CD14-positive monocyte (primary cell): ENCODE measurements at regions not wholly inside any gene's neighbourhood (a gene's known extent, or its start where the extent isn't known, plus 50 kb on each side); places are given as distances from the start of the nearest gene placed in this dataset.

ENCODE experiments used
- DNase-seq, 3 donors: peaks; one replicate each; pipeline ENCODE4 v3.0.0-alpha.2; 2011 to 2022
- H2AFZ ChIP-seq: 2 replicates; pipeline ENCODE4 v1.6.0; 2012; ENCODE audit warnings: mild to moderate bottlenecking, low read depth, low read length, inconsistent platforms; ENCODE audit not compliant: insufficient read depth, poor library complexity, severe bottlenecking
- H3K27ac ChIP-seq, 2 donors: 1 replicate in 1 of 2; 2 replicates in 1 of 2; pipeline ENCODE4 v1.5.1; 2012 to 2013; ENCODE audit warnings: low read length in 2 of 2, control low read depth in 1 of 2, inconsistent platforms in 1 of 2, low read depth in 1 of 2, mild to moderate bottlenecking in 1 of 2
- H3K27me3 ChIP-seq, 2 donors: one replicate each; pipeline versions ENCODE4 v1.6.0 to v1.6.1; 2011 to 2013; ENCODE audit warnings: low read length in 2 of 2; ENCODE audit not compliant: control insufficient read depth in 2 of 2, insufficient read depth in 2 of 2
- H3K36me3 ChIP-seq, 2 donors: replicated peaks in 1 of 2; 1 replicate in 1 of 2; 2 replicates in 1 of 2; pipeline versions ENCODE4 v1.5.1 to v1.6.1; 2012 to 2013; ENCODE audit warnings: low read length in 2 of 2, control low read depth in 1 of 2, inconsistent platforms in 1 of 2, mild to moderate bottlenecking in 1 of 2; ENCODE audit not compliant: insufficient read depth in 2 of 2, control insufficient read depth in 1 of 2
- H3K4me1 ChIP-seq, 2 donors: 1 replicate in 1 of 2; 2 replicates in 1 of 2; pipeline versions ENCODE4 v1.5.1 to v1.6.1; 2012 to 2013; ENCODE audit warnings: low read length in 2 of 2, control low read depth in 1 of 2, inconsistent platforms in 1 of 2, mild to moderate bottlenecking in 1 of 2, moderate library complexity in 1 of 2; ENCODE audit not compliant: insufficient read depth in 2 of 2, control insufficient read depth in 1 of 2
- H3K4me2 ChIP-seq: replicated peaks from 2 replicates; pipeline ENCODE3; 2012; ENCODE audit warnings: low read length, moderate library complexity, mild to moderate bottlenecking; ENCODE audit not compliant: poor library complexity, severe bottlenecking; ENCODE audit errors: extremely low read depth
- H3K4me3 ChIP-seq, 3 experiments: fragments of 200-600 bp in 1 of 3; sonication (generic) in 1 of 3; replicated peaks in 1 of 3; 1 replicate in 2 of 3; 2 replicates in 1 of 3; pipeline ENCODE4 v1.5.1; 2011 to 2013; ENCODE audit warnings: low read length in 3 of 3, mild to moderate bottlenecking in 3 of 3, control low read depth in 2 of 3, low read depth in 2 of 3, inconsistent platforms in 1 of 3, moderate library complexity in 1 of 3
- H3K79me2 ChIP-seq: 2 replicates; pipeline ENCODE4 v1.6.0; 2012; ENCODE audit warnings: mild to moderate bottlenecking, control low read depth, inconsistent platforms, low read length, moderate library complexity; ENCODE audit not compliant: insufficient read depth
- H3K9ac ChIP-seq: 2 replicates; pipeline ENCODE4 v1.6.0; 2017; ENCODE audit warnings: low read length, mild to moderate bottlenecking; ENCODE audit not compliant: insufficient read depth, poor library complexity, severe bottlenecking
- H3K9me3 ChIP-seq, 2 donors: replicated peaks in 1 of 2; 1 replicate in 1 of 2; 2 replicates in 1 of 2; pipeline versions ENCODE4 v1.5.1 to v1.6.1; 2012 to 2013; ENCODE audit warnings: low read length in 2 of 2, control low read depth in 1 of 2; ENCODE audit not compliant: control insufficient read depth in 1 of 2, insufficient read depth in 1 of 2
- H4K20me1 ChIP-seq: 2 replicates; pipeline ENCODE4 v1.6.0; 2012; ENCODE audit warnings: mild to moderate bottlenecking, low read length, control low read depth, moderate library complexity; ENCODE audit not compliant: insufficient read depth
- H3K27ac Mint-ChIP-seq, 7 donors: one replicate each; pipeline ENCODE4 v1.8.0; 2020; ENCODE audit warnings: mild to moderate bottlenecking in 7 of 7, mixed read lengths in 7 of 7, moderate library complexity in 6 of 7, inconsistent platforms in 2 of 7
- H3K27me3 Mint-ChIP-seq, 3 donors: one replicate each; pipeline ENCODE4 v1.8.0; 2021 to 2022; ENCODE audit warnings: low read depth in 3 of 3, mild to moderate bottlenecking in 3 of 3, mixed read lengths in 3 of 3, moderate library complexity in 3 of 3, inconsistent platforms in 1 of 3
- H3K36me3 Mint-ChIP-seq, 2 donors: one replicate each; pipeline ENCODE4 v1.8.0; 2020; ENCODE audit warnings: mixed read lengths in 2 of 2, inconsistent platforms in 1 of 2, mild to moderate bottlenecking in 1 of 2
- H3K4me1 Mint-ChIP-seq: one replicate; pipeline ENCODE4 v1.8.0; 2020; ENCODE audit warnings: mild to moderate bottlenecking, mixed read lengths
- H3K4me3 Mint-ChIP-seq, 2 donors: one replicate each; pipeline ENCODE4 v1.8.0; 2020; ENCODE audit warnings: mild to moderate bottlenecking in 2 of 2, mixed read lengths in 2 of 2, moderate library complexity in 1 of 2
- H3K9me3 Mint-ChIP-seq, 7 donors: one replicate each; pipeline ENCODE4 v1.8.0; 2020 to 2022; ENCODE audit warnings: mixed read lengths in 7 of 7, mild to moderate bottlenecking in 6 of 7, moderate library complexity in 6 of 7, inconsistent platforms in 2 of 7
- CTCF ChIP-seq: fragments of 200-600 bp; IDR thresholded peaks from one replicate; pipeline ENCODE4 v1.8.0; 2022; ENCODE audit warnings: antibody characterized with exemption, mild to moderate bottlenecking
- WGBS: methylation state at CpG from one replicate; pipeline ENCODE4 v1.1.5; 2013; ENCODE audit warnings: missing lambda C conversion rate; ENCODE audit not compliant: insufficient coverage; 5-methylcytosine and 5-hydroxymethylcytosine counted together
- intact Hi-C, 2 donors: fragments of 100-400 bp; cut with micrococcal nuclease; formaldehyde crosslinking; loops; one replicate each; pipeline versions ENCODE4 v1.15.0 to v1.15.1; 2023

DNA sequence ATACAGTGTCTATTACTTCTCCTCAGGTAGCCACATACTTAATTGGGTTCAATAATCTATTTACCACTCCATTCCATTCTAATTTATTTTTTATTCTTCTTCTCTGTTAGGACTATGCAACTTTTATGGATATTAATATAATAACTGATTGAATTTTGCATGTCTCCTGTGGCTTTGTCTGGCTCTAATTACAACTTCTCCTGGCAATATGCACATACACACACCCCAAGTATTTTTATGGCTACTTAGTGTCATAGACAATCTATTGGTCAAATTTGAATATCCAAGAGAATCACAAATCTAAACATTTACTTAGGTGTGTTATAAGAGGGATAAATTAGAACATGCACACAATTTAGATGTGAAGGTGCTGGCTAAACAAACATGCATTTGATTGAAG lies 73.1 kb downstream of the BOD1L2 start:
- TF ChIP-seq CTCF = no peak
- Histone ChIP-seq H3K4me3 (no peak overlapping the region), H2AFZ (no peak overlapping the region), H3K9ac (no peak overlapping the region), H3K27me3 (no peaks in the 10 kb centered on the region), H3K79me2 (no peaks in the 10 kb centered on the region), H3K9me3 (no peaks in the 10 kb centered on the region), H4K20me1 (no peaks in the 10 kb centered on the region), H3K4me2 (no peak overlapping the region), H3K27ac (no peak overlapping the region), H3K36me3 (no peaks in the 10 kb centered on the region), H3K4me1 (no peaks in the 10 kb centered on the region)
- H3K4me3 Mint-ChIP-seq = no peak overlapping the region
- no peak overlapping the region for H3K27ac Mint-ChIP-seq
- intact Hi-C loops = no loop called here
- no peak for DNase-seq
- peaks cover 0 to 6% (median 3%) of the 10 kb centered on the region in 7 donors for H3K9me3 Mint-ChIP-seq
- H3K27me3 Mint-ChIP-seq = peaks cover 4 to 9% (median 4%) of the 10 kb centered on the region in 3 donors
- no peaks in the 10 kb centered on the region for H3K36me3 Mint-ChIP-seq
- no peaks in the 10 kb centered on the region for H3K4me1 Mint-ChIP-seq

DNA sequence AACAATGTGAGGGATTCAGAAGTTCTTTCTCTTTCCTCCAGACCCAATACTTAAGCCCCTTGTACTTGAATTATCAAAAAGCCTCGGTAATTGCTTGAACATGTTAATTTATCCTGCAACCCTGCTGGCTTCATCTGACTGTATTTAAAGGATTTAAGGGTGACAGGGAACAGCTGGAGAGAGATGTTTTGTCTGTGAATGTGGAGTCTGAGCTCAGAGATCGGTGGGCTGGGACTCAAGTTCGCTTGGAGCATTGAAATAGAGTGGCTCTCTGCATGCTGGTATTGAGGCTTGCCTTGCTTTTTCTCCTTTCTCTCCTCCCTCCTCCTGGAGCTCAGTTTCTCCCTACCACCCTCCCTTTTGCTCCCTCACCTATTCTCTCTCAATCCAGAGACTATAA lies 73.6 kb downstream of the BOD1L2 start:
- no peak overlapping the region for H3K4me2 ChIP-seq
- no peak overlapping the region for H3K27ac Mint-ChIP-seq
- H3K4me1 ChIP-seq = no peaks in the 10 kb centered on the region
- DNase-seq = no peak
- no peaks in the 10 kb centered on the region for H4K20me1 ChIP-seq
- H3K9me3 ChIP-seq = no peaks in the 10 kb centered on the region
- no peak for TF ChIP-seq CTCF
- no peaks in the 10 kb centered on the region for H3K27me3 ChIP-seq
- no peaks in the 10 kb centered on the region for H3K79me2 ChIP-seq
- H3K9ac ChIP-seq = no peak overlapping the region
- intact Hi-C loops = no loop called here
- H3K27me3 Mint-ChIP-seq = peaks cover 4 to 9% (median 4%) of the 10 kb centered on the region in 3 donors
- H3K36me3 Mint-ChIP-seq = no peaks in the 10 kb centered on the region
- WGBS = no CpG with 5 or more reads among the region's 3 CpGs
- H3K9me3 Mint-ChIP-seq = peaks cover 0 to 6% (median 3%) of the 10 kb centered on the region in 7 donors
- no peak overlapping the region for H2AFZ ChIP-seq
- no peak overlapping the region for H3K4me3 Mint-ChIP-seq
- H3K27ac ChIP-seq = no peak overlapping the region
- no peaks in the 10 kb centered on the region for H3K4me1 Mint-ChIP-seq
- H3K4me3 ChIP-seq = no peak overlapping the region
- H3K36me3 ChIP-seq = no peaks in the 10 kb centered on the region
